Smooth muscle cell (in vitro differentiated cells): ENCODE measurements at regions not wholly inside any gene's neighbourhood (a gene's known extent, or its start where the extent isn't known, plus 50 kb on each side); places are given as distances from the start of the nearest gene placed in this dataset.

ENCODE experiments used
- DNase-seq: peaks from one replicate; lab custom pipeline; 2025; ENCODE audit not compliant: unreplicated experiment; lab: John Stamatoyannopoulos, UW
- H2AFZ ChIP-seq: fragments of 200-600 bp; sonication (generic); 2 replicates; pipeline ENCODE4 v1.6.0; 2016; ENCODE audit warnings: antibody characterized with exemption, low read depth, mild to moderate bottlenecking
- H3F3A ChIP-seq: fragments of 200-600 bp; sonication (generic); 2 replicates; pipeline ENCODE4 v1.6.0; 2017; ENCODE audit warnings: antibody characterized with exemption, low read depth
- H3K27ac ChIP-seq: fragments of 200-600 bp; sonication (generic); 2 replicates; pipeline ENCODE4 v1.5.1; 2016; ENCODE audit warnings: low read depth, mild to moderate bottlenecking
- H3K27me3 ChIP-seq: fragments of 200-600 bp; sonication (generic); 2 replicates; pipeline ENCODE4 v1.6.1; 2016; ENCODE audit warnings: low read depth, mild to moderate bottlenecking
- H3K36me3 ChIP-seq: fragments of 200-600 bp; sonication (generic); 2 replicates; pipeline ENCODE4 v1.5.1; 2016; ENCODE audit warnings: low read depth
- H3K4me1 ChIP-seq: fragments of 200-600 bp; sonication (generic); 2 replicates; pipeline ENCODE4 v1.5.1; 2016; ENCODE audit warnings: low read depth
- H3K4me2 ChIP-seq: fragments of 200-600 bp; sonication (generic); 2 replicates; pipeline ENCODE4 v1.6.0; 2016; ENCODE audit warnings: mild to moderate bottlenecking
- H3K4me3 ChIP-seq: fragments of 200-600 bp; sonication (generic); 2 replicates; pipeline ENCODE4 v1.5.1; 2016; ENCODE audit warnings: mild to moderate bottlenecking
- H3K79me2 ChIP-seq: fragments of 200-600 bp; sonication (generic); 2 replicates; pipeline ENCODE4 v1.6.0; 2016; ENCODE audit warnings: low read depth, mild to moderate bottlenecking
- H3K9ac ChIP-seq: fragments of 200-600 bp; sonication (generic); 2 replicates; pipeline ENCODE4 v1.6.0; 2016; ENCODE audit warnings: low read depth
- H3K9me3 ChIP-seq: fragments of 200-600 bp; sonication (generic); replicated peaks from 2 replicates; pipeline ENCODE4 v1.5.1; 2016; ENCODE audit warnings: low read depth
- H4K20me1 ChIP-seq: fragments of 200-600 bp; sonication (generic); 2 replicates; pipeline ENCODE4 v1.6.0; 2016; ENCODE audit warnings: low read depth
- CTCF ChIP-seq: fragments of 200-600 bp; sonication (generic); IDR thresholded peaks from 2 replicates; pipeline ENCODE4 v1.5.1; 2017; ENCODE audit warnings: borderline replicate concordance, mild to moderate bottlenecking, antibody characterized with exemption; ENCODE audit not compliant: insufficient read depth, poor library complexity, severe bottlenecking
- WGBS: methylation state at CpG from one replicate; pipeline ENCODE4 v1.1.7; 2016; ENCODE audit warnings: low lambda C conversion rate; 5-methylcytosine and 5-hydroxymethylcytosine counted together

GRCh38 chr18:27688581-27688980 lies 488.3 kb downstream of the CDH2 start:
- no peaks in the 10 kb centered on the region for H3K4me1 ChIP-seq
- no peak overlapping the region for H3K9ac ChIP-seq
- no peaks in the 10 kb centered on the region for H4K20me1 ChIP-seq
- H3K9me3 ChIP-seq: no peaks in the 10 kb centered on the region
- H3K4me2 ChIP-seq: no peak overlapping the region
- no peaks in the 10 kb centered on the region for H3K79me2 ChIP-seq
- no peaks in the 10 kb centered on the region for H3F3A ChIP-seq
- no peak for DNase-seq
- no peak overlapping the region for H2AFZ ChIP-seq
- TF ChIP-seq CTCF: no peak
- H3K27ac ChIP-seq: no peak overlapping the region
- 94% methylated on average over 1 of the region's 1 CpG for WGBS
- H3K4me3 ChIP-seq: no peak overlapping the region
- no peaks in the 10 kb centered on the region for H3K27me3 ChIP-seq
- no peaks in the 10 kb centered on the region for H3K36me3 ChIP-seq

- H3K9ac ChIP-seq: no peak overlapping the region
- no peaks in the 10 kb centered on the region for H3K4me1 ChIP-seq
- no peaks in the 10 kb centered on the region for H3K36me3 ChIP-seq
- H3K9me3 ChIP-seq: no peaks in the 10 kb centered on the region
- no peaks in the 10 kb centered on the region for H3K79me2 ChIP-seq
- DNase-seq: no peak
- TF ChIP-seq CTCF: no peak
- H3K4me3 ChIP-seq: no peak overlapping the region
- no peak overlapping the region for H3K4me2 ChIP-seq
- H4K20me1 ChIP-seq: no peaks in the 10 kb centered on the region
- no peak overlapping the region for H2AFZ ChIP-seq
- no peaks in the 10 kb centered on the region for H3K27me3 ChIP-seq
- H3F3A ChIP-seq: no peaks in the 10 kb centered on the region
- H3K27ac ChIP-seq: no peak overlapping the region
These were observed 489.5 kb downstream of the CDH2 start for GRCh38 chr18:27687351-27687979.

GRCh38 chr18:27685807-27686412 lies 491.0 kb downstream of the CDH2 start:
- H3K4me1 ChIP-seq: no peaks in the 10 kb centered on the region
- peak overlapping the region; percentile 60 for H2AFZ ChIP-seq
- no peak overlapping the region for H3K9ac ChIP-seq
- H4K20me1 ChIP-seq: no peaks in the 10 kb centered on the region
- H3F3A ChIP-seq: no peaks in the 10 kb centered on the region
- DNase-seq: no peak
- H3K9me3 ChIP-seq: no peaks in the 10 kb centered on the region
- no peaks in the 10 kb centered on the region for H3K79me2 ChIP-seq
- no peak overlapping the region for H3K4me2 ChIP-seq
- H3K4me3 ChIP-seq: no peak overlapping the region
- TF ChIP-seq CTCF: peak; percentile 81
- H3K27me3 ChIP-seq: no peaks in the 10 kb centered on the region
- no peak overlapping the region for H3K27ac ChIP-seq
- H3K36me3 ChIP-seq: no peaks in the 10 kb centered on the region
- WGBS: 78% methylated on average over 2 of the region's 2 CpGs

GRCh38 chr18:27685091-27685490 lies 491.8 kb downstream of the CDH2 start:
- no peaks in the 10 kb centered on the region for H4K20me1 ChIP-seq
- H3K4me3 ChIP-seq: no peak overlapping the region
- no peak overlapping the region for H2AFZ ChIP-seq
- 76% methylated on average over 3 of the region's 3 CpGs for WGBS
- H3K9me3 ChIP-seq: no peaks in the 10 kb centered on the region
- H3F3A ChIP-seq: no peaks in the 10 kb centered on the region
- H3K9ac ChIP-seq: no peak overlapping the region
- no peak overlapping the region for H3K4me2 ChIP-seq
- H3K27me3 ChIP-seq: no peaks in the 10 kb centered on the region
- no peaks in the 10 kb centered on the region for H3K4me1 ChIP-seq
- no peak for DNase-seq
- no peaks in the 10 kb centered on the region for H3K36me3 ChIP-seq
- no peaks in the 10 kb centered on the region for H3K79me2 ChIP-seq
- no peak overlapping the region for H3K27ac ChIP-seq
- TF ChIP-seq CTCF: no peak
